Ecto neural progenitor cell (in vitro differentiated cells): ENCODE measurements at regions not wholly inside any gene's neighbourhood (a gene's known extent, or its start where the extent isn't known, plus 50 kb on each side); places are given as distances from the start of the nearest gene placed in this dataset.

Experiments
- DNase-seq: peaks from one replicate; pipeline ENCODE4 v3.0.0-alpha.2; 2018; ENCODE audit warnings: low spot score

GRCh38 chr5:153006681-153007080, 483.8 kb upstream of the GRIA1 start:
- no peak for DNase-seq

DNA sequence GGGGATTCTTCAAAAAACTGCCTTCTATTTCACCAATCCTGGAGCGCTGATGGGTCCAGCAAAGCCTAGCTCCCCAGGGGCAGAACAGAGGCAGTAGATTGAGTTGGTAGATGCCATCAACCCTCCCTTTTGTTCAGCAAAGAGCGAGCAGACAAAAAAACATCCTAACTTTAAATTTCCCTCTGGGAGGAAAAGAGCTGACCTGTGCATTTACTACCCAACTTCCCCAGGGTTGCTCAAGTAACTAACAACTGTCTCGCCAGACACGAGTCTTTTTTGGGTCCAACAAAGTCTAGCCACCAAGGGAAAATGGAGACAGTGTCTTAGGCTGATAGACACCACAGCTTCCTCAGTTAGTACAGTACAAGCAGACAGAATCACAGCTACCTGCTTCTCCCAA, 476.3 kb upstream of the GRIA1 start:
- no peak for DNase-seq

DNA sequence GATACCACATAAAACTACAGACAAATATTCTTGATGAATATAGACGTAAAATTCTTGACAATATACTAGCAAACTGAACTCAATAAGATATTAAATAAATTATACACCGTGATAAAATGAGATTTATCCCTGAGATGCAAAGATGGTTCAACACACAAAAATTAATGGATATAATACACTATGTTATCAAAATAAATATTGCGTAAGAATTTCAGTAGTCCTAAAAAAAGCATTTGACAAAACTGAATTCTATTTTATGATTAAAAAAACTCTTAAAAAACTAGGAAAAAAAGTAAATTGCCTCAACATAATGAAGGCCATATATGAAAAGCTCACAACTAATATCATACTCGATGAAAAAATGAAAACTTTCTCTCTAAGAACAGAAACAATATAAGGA, 472.3 kb upstream of the GRIA1 start:
- no peak for DNase-seq

DNA sequence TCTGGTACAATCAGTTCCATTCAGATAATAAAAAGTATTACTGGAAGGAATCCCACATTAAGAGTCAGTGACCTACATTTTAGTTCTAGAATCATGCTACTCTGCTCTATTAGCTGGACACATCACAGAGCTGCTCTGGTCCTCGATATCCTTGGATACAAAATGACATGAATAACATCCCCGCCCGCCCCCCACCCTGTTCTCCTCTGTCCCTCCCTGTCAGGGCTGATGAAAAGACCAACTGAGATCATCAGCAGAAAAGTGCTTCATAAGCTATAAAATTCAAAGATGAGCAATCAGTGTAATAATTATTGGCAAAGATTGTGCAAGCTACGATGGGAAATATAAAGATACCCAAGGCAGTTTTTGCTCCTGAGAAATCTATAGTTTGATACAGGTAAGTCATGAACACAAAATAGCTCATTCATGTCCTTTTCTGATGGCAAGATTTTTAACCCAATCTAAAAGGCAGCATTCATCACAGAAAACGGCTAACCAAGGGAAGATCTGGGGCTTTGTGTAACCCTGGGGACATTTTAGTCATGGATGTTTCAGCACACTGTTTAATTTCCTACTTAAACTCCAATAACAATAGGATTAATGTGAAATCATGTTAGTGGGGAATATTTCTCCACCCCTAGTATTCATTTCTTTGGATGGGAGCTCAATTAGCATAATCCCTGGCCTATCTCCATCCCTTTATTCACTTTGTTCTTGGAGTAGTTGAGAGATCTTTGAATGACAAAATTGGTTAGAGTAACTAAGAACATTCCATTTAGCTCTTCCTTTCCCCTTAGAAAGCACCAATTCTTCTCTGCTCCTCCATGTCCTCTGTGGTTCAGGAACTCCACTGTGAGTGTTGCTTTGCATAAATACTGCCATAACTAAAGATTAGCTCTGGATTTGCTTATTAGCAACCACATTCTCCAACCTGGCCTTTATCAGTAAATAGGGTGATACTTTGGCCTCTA, 459.4 kb upstream of the GRIA1 start:
- DNase-seq, result no peak

- no peak for DNase-seq
Observed at GRCh38 chr5:153039501-153039900, 451.0 kb upstream of the GRIA1 start.

DNA sequence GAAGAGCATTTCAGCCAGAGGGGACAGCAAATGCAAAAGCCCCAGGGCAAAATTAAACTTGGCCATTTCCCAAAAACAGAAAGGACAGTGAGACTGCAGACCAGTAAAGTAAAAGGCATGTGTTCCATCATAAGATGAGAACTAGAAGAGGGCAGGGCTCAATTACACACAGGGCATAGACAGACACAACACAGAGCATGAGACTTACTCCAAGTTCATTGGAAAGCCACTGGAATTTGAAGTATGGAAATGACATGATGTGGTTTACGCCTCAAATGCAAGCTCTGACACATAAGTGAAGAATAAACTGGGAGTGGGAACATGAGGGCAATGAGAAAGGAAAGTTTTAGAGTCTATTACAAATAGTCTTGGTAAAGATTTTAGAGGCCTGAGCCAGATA, 446.6 kb upstream of the GRIA1 start:
- no peak for DNase-seq

DNA sequence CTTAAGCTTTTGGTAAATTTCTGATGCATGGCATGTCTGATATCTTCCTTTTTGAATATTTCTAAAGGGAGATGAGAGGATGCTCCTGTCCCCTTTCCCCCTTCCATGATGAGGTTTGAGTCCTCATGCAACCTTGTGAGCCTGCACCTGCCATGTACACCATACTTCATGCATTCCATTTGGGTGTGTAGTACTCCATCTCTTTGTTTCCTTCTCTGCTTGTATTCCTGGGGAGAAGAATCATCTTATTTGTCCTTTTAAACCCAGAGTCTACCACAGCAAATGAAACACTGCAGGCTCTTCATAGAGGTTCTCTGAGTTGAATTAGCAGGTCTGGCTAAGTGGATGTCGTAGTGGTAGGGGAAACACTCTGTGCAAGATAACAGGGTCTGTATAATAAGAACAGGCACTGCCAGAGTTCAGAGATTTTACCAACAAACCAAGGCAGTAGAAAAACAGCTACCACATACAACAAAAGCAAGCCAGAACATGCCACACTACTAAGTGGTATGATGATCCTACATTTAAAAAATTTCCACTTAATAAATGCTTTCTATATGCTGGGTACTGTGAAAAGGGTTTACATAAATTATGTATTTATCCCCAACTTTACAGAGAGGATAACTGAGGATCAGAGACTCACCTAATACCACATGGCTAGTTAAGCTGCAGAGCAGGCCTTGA, 439.8 kb upstream of the GRIA1 start:
- DNase-seq, result no peak

GRCh38 chr5:153066281-153066680, 424.2 kb upstream of the GRIA1 start:
- no peak for DNase-seq

- DNase-seq, result no peak
Observed at GRCh38 chr5:153067869-153068268, 422.6 kb upstream of the GRIA1 start.

DNA sequence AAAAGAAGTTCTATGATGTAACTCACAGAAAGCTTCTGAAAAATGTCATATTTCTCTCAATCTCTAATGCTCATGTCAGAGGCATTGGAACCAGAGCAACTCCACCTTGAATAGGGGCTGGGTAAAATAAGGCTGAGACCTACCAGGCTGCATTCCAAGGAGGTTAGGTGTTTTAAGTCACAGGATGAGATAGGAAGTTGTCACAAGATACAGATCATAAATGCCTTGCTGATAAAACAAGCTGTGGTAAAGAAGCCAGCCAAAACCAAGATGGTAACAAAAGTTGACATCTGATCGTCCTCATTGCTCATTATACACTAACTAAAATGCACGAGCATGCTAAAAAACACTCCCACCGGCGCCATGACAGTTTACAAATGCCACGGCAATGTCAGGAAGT, 411.1 kb upstream of the GRIA1 start:
- no peak for DNase-seq

DNA sequence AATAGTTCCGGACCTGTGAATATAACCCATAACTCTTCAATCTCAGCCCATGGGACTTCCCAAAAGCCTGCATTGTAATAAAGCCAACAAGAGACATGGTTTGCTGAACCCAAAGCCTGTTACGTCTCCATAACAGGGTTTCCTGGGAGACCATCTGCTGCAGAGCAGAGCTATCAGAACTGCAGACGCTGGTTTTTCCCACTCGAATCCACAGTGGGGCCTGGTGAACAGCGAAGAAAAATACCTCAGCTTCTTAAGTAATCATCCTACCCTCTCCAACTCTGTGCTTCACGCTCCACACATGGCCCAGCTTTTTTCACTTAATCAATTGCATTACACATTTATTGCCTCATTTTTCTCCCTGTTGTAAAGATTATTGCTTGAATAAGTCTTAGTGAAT, 409.5 kb upstream of the GRIA1 start:
- no peak for DNase-seq

DNA sequence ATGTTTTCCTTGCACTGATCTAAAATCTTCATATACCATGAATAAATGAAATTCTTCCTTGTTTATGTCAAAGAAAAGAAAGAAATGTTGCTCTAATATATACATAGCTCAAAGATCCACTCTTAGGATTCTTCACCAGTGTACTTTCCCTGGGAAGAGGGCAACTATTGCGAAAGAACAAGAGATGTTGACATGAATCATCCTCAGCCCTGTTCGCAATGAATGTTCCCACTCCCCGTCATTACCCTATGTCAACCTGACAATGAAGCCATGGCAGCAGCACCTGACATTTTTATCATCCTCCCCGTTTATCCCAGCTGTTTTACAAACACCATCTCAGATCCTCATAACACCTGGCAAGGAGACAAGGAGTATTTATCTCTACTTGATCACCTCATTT, 409.1 kb upstream of the GRIA1 start:
- no peak for DNase-seq

DNA sequence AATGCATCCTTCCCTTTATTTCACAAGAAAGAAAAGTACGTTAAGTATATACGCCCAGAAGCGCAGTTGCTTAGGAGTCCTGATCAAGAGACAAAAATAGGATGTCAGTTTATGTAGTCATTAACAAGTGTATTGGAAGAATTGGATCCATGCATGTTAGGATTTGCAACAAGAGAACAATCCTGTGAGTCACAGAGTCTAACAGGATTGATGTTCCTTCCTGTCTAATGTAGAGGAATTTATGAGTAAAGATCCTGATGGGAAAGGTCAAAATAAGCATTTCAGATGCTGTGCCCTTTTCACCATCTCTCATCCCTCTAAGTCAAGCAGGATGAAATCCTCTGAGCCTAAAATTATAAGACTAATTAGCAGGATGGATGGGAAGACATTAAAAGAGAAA, 406.0 kb upstream of the GRIA1 start:
- DNase-seq, result no peak

DNA sequence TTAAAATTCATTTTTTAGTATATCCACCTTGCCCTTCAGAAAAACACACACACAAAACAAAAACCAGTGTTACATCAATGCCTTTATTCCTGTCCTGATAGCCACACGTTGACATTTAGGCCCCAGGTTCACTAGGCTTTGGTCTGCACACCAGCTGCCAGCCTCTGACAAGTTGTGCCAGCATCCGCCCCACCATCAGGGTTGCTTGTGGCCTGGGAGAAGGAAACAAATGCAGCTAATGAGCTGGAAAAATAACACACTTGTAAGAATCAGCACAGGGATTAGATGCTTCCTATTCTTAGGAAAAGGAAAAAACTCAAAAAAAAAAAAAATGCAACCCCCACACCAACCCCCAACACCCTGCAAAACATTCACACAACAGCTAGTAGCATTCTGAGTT, 404.0 kb upstream of the GRIA1 start:
- DNase-seq, result no peak

GRCh38 chr5:153088538-153088937, 401.9 kb upstream of the GRIA1 start:
- DNase-seq, result no peak

- no peak for DNase-seq
Observed at GRCh38 chr5:153094333-153094732, 396.1 kb upstream of the GRIA1 start.

DNA sequence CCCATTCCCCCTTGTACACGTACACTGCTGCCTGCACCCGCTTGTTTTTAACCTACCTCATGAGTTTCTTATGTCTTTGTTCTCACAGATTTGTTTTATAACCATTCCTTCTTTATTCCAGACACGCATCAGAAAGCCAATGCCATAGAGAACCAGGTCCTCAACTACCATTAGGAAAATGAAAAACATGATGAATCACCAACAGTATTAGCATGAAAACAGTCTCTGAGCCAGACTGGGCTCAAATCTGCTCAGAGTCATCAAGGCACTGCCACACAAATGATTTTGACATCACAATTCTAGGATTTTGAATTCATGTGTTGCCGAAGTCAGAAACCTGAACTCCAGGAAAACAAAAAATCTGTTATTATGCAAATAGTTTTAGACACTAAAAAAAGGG, 394.1 kb upstream of the GRIA1 start:
- no peak for DNase-seq

GRCh38 chr5:153099328-153099727, 391.1 kb upstream of the GRIA1 start:
- DNase-seq, result no peak

DNA sequence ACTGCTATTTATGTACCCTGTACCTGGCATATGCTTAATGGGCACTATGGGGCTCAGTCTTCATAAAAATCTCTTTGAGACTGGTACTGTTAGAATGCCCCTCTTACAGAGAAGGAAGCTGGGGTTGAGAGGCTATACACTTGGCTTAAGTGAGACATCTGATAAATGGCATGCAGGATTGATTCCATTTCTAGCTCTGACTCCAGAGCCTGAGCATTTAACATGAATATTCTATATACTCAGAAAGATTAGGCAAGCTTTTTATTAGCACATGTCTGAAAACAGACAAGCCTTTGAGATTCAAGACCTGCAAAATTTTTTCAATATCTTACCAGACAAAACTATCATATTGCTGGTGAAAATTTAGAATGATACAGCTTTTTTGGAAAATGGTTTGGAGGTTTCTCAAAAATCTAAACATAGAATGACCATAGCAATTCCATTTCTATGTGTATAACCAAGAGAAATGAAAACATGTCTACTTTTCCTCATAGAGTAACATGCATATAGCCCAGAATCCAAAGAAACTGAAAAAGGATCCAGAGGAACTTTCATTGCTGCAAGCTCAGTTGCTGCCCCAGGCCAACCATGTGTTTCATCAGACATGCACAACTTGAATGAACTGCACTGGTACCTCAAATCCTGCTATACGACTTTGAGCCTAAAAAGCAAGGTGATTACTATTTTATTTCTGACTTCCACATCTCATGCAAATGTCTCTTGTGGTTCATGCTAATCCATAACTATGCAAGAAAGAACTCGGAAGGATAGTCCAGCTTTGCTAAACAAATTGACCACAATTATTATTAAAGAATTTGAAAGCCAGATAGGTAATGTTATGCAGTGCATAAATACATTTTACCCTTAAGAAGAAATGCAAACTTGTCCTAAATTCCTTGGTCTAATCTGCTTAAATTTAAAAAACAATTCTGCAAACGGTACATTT, 389.0 kb upstream of the GRIA1 start:
- DNase-seq, result no peak

- no peak for DNase-seq
Observed at GRCh38 chr5:153116916-153117315, 373.6 kb upstream of the GRIA1 start.

DNA sequence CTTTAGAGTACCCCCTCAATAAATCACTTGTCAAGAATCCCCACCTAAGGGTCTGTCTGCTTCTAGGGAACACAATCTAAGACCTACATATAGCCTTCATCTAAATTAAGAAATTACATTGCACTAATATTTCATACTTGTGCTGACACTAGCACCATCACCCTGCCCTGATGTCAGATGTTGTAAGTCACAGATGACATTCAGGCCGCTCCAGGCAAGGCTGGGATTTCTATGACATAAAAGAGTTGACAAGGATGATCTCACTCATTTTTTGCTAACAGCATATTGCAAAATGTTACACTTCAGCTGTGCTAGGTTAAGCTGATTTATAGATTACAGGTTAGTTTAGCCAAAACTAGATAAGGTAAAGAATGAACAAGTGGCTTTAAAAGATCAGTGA, 372.5 kb upstream of the GRIA1 start:
- no peak for DNase-seq

DNA sequence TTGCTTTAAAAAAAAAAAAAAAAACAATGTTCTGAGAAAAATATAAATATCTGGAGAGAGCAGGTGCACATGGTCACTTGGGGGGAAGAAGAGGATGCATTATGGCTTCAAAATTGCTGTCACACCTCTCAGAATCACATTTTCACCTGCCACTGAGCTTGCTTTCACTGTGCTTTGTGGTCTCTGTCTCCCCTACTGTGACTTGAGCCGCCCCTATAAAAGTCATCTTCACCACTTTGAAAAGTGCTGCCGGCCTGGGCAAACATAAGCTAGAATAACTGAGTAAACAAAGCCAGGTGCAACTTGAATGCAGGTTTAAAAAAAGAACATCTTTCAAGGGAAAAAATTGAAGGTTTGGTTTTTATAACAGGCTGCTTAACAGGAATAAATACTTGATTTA, 368.1 kb upstream of the GRIA1 start:
- no peak for DNase-seq
